ENCODE measurements at regions not wholly inside any gene's neighbourhood (a gene's known extent, or its start where the extent isn't known, plus 50 kb on each side); places are given as distances from the start of the nearest gene placed in this dataset.
"Not testable (repeated sequence)": the region's sequence is repeated elsewhere in the genome, so short reads cannot be mapped to it uniquely, and the experiment has no call there.

DNA sequence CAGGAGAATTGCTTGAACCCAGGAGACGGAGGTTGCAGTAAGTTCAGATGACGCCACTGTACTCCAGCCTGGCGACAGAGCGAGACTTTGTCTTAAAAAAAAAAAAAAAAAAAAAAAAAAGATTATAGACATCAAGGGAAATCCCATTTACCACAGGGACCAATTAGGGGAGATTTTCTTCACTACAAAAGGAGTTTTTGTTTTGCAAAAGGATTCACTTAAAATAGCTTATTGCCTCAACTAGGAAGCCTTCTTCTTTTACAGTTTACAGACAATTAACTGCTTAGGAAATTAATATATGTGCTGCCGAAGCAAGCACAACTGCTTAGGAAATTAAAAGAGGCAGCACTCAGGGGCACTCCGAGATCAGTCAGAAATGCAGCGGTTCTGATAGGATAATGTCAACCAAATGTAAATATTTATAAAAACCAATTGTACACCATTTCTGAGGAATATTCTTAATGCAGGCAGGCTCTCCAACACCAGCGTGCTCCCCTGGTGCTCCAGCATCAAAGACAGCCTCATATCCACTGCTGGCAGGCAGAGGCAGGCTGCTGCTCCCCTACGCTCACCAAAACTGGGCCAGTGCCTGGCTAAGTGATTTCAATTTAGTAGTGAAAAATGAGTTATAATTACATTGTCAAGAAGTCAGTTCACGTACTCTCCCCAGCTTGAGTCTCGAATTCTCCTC is 107.9 kb upstream of the RAB4A start:
- Histone ChIP-seq H3K9ac (ENCODE audit: low read depth, low read length) (no peak overlapping the region), H3K36me3 (ENCODE audit: control insufficient read depth, insufficient read depth, low read length) (no peaks in the 10 kb centered on the region), H3K4me3 (ENCODE audit: low read depth, low read length) (no peak overlapping the region), H3K27me3 (ENCODE audit: control insufficient read depth, insufficient read depth, low read length) (no peaks in the 10 kb centered on the region), H3K27ac (ENCODE audit: low read depth, low read length) (no peak overlapping the region), H3K4me1 (ENCODE audit: control insufficient read depth, insufficient read depth, low read length) (no peaks in the 10 kb centered on the region; the same call in 1 of the 2 replicates), H3K9me3 (ENCODE audit: control insufficient read depth, insufficient read depth, low read length) (no peaks in the 10 kb centered on the region)

GRCh38 chr1:229164348-229164747 is 106.6 kb upstream of the RAB4A start:
- Histone ChIP-seq H3K27me3 (ENCODE audit: control insufficient read depth, insufficient read depth, low read length) (no peaks in the 10 kb centered on the region), H3K36me3 (ENCODE audit: control insufficient read depth, insufficient read depth, low read length) (no peaks in the 10 kb centered on the region), H3K4me1 (ENCODE audit: control insufficient read depth, insufficient read depth, low read length) (no peaks in the 10 kb centered on the region; the same call in 1 of the 2 replicates)

DNA sequence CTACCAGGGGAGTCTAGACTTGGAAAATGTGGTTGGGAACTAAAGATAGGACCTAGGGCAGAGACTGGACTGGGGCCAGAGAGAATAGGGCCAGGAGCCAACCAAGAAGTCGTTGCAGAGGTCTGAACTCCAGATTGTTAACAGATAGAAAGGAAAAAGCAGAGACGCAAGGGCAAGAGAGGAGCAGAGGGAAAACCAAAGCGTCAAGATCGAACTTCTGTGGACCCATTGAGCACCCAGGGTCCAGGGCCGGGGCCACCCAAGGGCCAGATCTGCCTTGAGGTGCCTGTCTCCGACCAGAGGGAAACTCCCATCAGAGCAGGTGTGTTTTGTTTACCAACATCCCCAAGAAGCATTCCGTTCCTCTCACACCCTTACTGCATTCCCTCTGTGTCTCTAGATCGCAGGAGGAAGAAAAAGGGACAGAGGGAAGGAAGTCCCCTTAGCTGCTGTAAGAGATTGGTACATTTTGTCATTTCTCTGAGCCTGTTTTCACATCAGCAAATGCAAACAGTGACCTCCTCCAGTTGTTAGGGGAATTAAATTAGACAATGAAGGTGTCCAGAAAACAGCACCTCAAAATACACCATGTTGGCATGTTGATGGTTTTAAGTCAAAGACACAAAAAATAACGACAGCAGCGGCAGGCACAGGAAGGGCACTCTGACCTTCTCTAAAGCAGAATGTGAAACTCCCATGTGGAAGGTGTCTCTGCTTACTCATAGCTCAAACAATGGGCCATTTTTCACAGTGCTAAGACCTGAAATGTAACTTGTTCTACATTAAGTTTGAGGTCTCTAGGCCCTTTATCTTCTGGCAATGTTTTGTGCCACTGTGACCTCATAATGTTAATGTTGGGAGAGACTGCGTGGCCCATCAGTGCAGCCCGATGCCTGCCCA is 105.8 kb upstream of the RAB4A start:
- no peaks in the 10 kb centered on the region for H3K27me3 ChIP-seq (ENCODE audit: control insufficient read depth, insufficient read depth, low read length)
- H3K27ac ChIP-seq (ENCODE audit: low read depth, low read length): no peak overlapping the region
- no peaks in the 10 kb centered on the region for H3K36me3 ChIP-seq (ENCODE audit: control insufficient read depth, insufficient read depth, low read length)
- H3K4me3 ChIP-seq (ENCODE audit: low read depth, low read length): no peak overlapping the region
- H3K9ac ChIP-seq (ENCODE audit: low read depth, low read length): no peak overlapping the region
- H3K9me3 ChIP-seq (ENCODE audit: control insufficient read depth, insufficient read depth, low read length): no peaks in the 10 kb centered on the region
- H3K4me1 ChIP-seq (ENCODE audit: control insufficient read depth, insufficient read depth, low read length): no peaks in the 10 kb centered on the region; the same call in 1 of the 2 replicates

More at GRCh38 chr1:229164348-229164747, 106.6 kb upstream of the RAB4A start:
- Histone ChIP-seq H3K9ac (ENCODE audit: low read depth, low read length) (no peak overlapping the region), H3K27ac (ENCODE audit: low read depth, low read length) (no peak overlapping the region), H3K9me3 (ENCODE audit: control insufficient read depth, insufficient read depth, low read length) (no peaks in the 10 kb centered on the region), H3K4me3 (ENCODE audit: low read depth, low read length) (no peak overlapping the region)

- Histone ChIP-seq H3K9me3 (ENCODE audit: control insufficient read depth, insufficient read depth, low read length) (no peaks in the 10 kb centered on the region), H3K4me1 (ENCODE audit: control insufficient read depth, insufficient read depth, low read length) (no peaks in the 10 kb centered on the region; the same call in 1 of the 2 replicates), H3K27me3 (ENCODE audit: control insufficient read depth, insufficient read depth, low read length) (no peaks in the 10 kb centered on the region), H3K4me3 (ENCODE audit: low read depth, low read length) (no peak overlapping the region), H3K9ac (ENCODE audit: low read depth, low read length) (no peak overlapping the region), H3K36me3 (ENCODE audit: control insufficient read depth, insufficient read depth, low read length) (no peaks in the 10 kb centered on the region), H3K27ac (ENCODE audit: low read depth, low read length) (no peak overlapping the region)
Observed at GRCh38 chr1:229167318-229167717, 103.6 kb upstream of the RAB4A start.

- no peaks in the 10 kb centered on the region for H3K36me3 ChIP-seq (ENCODE audit: control insufficient read depth, insufficient read depth, low read length)
- no peaks in the 10 kb centered on the region; the same call in 1 of the 2 replicates for H3K4me1 ChIP-seq (ENCODE audit: control insufficient read depth, insufficient read depth, low read length)
- no peak overlapping the region for H3K27ac ChIP-seq (ENCODE audit: low read depth, low read length)
- no peaks in the 10 kb centered on the region for H3K9me3 ChIP-seq (ENCODE audit: control insufficient read depth, insufficient read depth, low read length)
- H3K9ac ChIP-seq (ENCODE audit: low read depth, low read length): no peak overlapping the region
- no peaks in the 10 kb centered on the region for H3K27me3 ChIP-seq (ENCODE audit: control insufficient read depth, insufficient read depth, low read length)
- no peak overlapping the region for H3K4me3 ChIP-seq (ENCODE audit: low read depth, low read length)
Observed at GRCh38 chr1:229169399-229169798, 101.5 kb upstream of the RAB4A start.

DNA sequence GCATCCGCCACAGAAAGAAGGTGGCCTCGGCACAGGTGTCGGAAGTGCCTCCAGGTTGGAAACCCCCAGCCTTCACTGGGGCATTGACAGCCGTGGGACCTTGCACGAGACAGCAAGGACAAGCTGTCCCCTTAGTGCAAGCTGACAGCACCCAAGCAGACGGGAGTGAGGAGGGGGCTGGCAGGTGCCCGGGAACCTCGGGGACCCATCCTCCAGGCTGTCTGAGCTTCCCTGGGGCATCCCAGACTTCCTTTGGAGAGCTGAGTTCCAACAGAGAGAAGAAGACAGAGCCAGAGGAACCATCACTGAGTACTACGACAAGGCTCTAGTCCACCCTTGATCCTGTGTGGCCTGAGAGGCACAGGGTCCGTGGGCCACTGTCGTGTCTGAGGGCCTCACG is 100.6 kb upstream of the RAB4A start:
- Histone ChIP-seq H3K27ac (ENCODE audit: low read depth, low read length) (no peak overlapping the region), H3K9ac (ENCODE audit: low read depth, low read length) (no peak overlapping the region), H3K4me1 (ENCODE audit: control insufficient read depth, insufficient read depth, low read length) (no peaks in the 10 kb centered on the region), H3K27me3 (ENCODE audit: control insufficient read depth, insufficient read depth, low read length) (no peaks in the 10 kb centered on the region), H3K4me3 (ENCODE audit: low read depth, low read length) (no peak overlapping the region), H3K36me3 (ENCODE audit: control insufficient read depth, insufficient read depth, low read length) (no peaks in the 10 kb centered on the region), H3K9me3 (ENCODE audit: control insufficient read depth, insufficient read depth, low read length) (no peaks in the 10 kb centered on the region)

DNA sequence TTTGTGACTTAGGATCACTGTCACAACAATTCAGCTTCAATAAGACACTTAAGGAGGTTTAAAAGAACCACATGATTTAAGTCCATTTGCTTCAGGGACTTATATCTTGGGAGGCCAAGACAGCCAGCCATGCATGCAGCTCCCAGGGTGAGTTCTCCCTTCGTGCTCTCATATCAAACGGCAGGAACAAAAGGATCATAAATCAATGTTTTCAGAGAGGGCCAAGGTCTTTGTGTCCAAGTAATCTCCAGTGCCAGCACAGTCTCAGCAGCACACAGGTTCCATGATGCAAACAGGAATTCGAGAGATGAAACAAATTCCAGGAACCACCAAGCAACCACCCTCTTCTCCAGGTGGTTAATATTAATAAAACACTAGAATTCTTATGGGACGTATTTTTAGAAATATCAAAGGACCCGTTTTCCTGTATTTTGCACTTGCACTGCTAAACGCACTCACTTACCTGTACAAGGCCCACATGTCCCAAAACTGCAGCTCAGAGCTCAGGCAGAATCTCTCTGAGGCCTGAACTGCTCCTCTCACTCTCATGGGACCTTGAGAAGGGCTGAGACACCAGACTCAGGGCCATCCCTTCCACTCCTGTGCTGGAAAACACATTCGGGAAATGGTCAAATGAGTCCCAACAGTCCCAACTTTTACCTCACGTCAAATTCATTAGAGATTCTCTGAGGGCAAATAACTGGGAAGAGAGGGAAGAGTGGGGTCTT is 100.0 kb upstream of the RAB4A start:
- H3K9ac ChIP-seq (ENCODE audit: low read depth, low read length): no peak overlapping the region
- no peaks in the 10 kb centered on the region for H3K27me3 ChIP-seq (ENCODE audit: control insufficient read depth, insufficient read depth, low read length)
- no peak overlapping the region for H3K27ac ChIP-seq (ENCODE audit: low read depth, low read length)
- H3K4me3 ChIP-seq (ENCODE audit: low read depth, low read length): no peak overlapping the region
- no peaks in the 10 kb centered on the region for H3K4me1 ChIP-seq (ENCODE audit: control insufficient read depth, insufficient read depth, low read length)
- H3K9me3 ChIP-seq (ENCODE audit: control insufficient read depth, insufficient read depth, low read length): no peaks in the 10 kb centered on the region
- H3K36me3 ChIP-seq (ENCODE audit: control insufficient read depth, insufficient read depth, low read length): no peaks in the 10 kb centered on the region

GRCh38 chr1:229171934-229172333 is 99.0 kb upstream of the RAB4A start:
- Histone ChIP-seq H3K9me3 (ENCODE audit: control insufficient read depth, insufficient read depth, low read length) (no peaks in the 10 kb centered on the region), H3K4me1 (ENCODE audit: control insufficient read depth, insufficient read depth, low read length) (no peaks in the 10 kb centered on the region), H3K27me3 (ENCODE audit: control insufficient read depth, insufficient read depth, low read length) (no peaks in the 10 kb centered on the region), H3K36me3 (ENCODE audit: control insufficient read depth, insufficient read depth, low read length) (no peaks in the 10 kb centered on the region), H3K27ac (ENCODE audit: low read depth, low read length) (no peak overlapping the region), H3K4me3 (ENCODE audit: low read depth, low read length) (no peak overlapping the region), H3K9ac (ENCODE audit: low read depth, low read length) (no peak overlapping the region)

- not testable (repeated sequence) for H3K27me3 ChIP-seq (ENCODE audit: control insufficient read depth, insufficient read depth, low read length); H3K36me3 ChIP-seq (ENCODE audit: control insufficient read depth, insufficient read depth, low read length); H3K4me1 ChIP-seq (ENCODE audit: control insufficient read depth, insufficient read depth, low read length); H3K9me3 ChIP-seq (ENCODE audit: control insufficient read depth, insufficient read depth, low read length); H3K9ac ChIP-seq (ENCODE audit: low read depth, low read length); H3K4me3 ChIP-seq (ENCODE audit: low read depth, low read length); H3K27ac ChIP-seq (ENCODE audit: low read depth, low read length)
Observed at GRCh38 chr1:229173491-229174476, 97.1 kb upstream of the RAB4A start.

- H3K27me3 ChIP-seq (ENCODE audit: control insufficient read depth, insufficient read depth, low read length); H3K4me1 ChIP-seq (ENCODE audit: control insufficient read depth, insufficient read depth, low read length); H3K9ac ChIP-seq (ENCODE audit: low read depth, low read length); H3K9me3 ChIP-seq (ENCODE audit: control insufficient read depth, insufficient read depth, low read length); H3K36me3 ChIP-seq (ENCODE audit: control insufficient read depth, insufficient read depth, low read length); H3K4me3 ChIP-seq (ENCODE audit: low read depth, low read length); H3K27ac ChIP-seq (ENCODE audit: low read depth, low read length): not testable (repeated sequence)
Observed at GRCh38 chr1:229175297-229175696, 95.6 kb upstream of the RAB4A start.
